CD4-positive, alpha-beta T cell treated with Interleukin-17A for 4 hours (primary cell): ENCODE measurements at regions not wholly inside any gene's neighbourhood (a gene's known extent, or its start where the extent isn't known, plus 50 kb on each side); places are given as distances from the start of the nearest gene placed in this dataset.
A peak's percentile ranks its signal among the peaks of the same experiment; 100 is the strongest.
"Not testable (repeated sequence)": the region's sequence is repeated elsewhere in the genome, so short reads cannot be mapped to it uniquely, and the experiment has no call there.

Source experiments
- DNase-seq: peaks from one replicate; pipeline ENCODE4 v3.0.0-alpha.2; 2020; ENCODE audit warnings: mixed read lengths

- DNase-seq, result no peak
Measured at GRCh38 chr6:144897441-144897921, 612.3 kb downstream of the UTRN start.

GRCh38 chr6:144898052-144898689 lies 613.0 kb downstream of the UTRN start:
- no peak for DNase-seq

GRCh38 chr6:144898741-144899140 lies 613.6 kb downstream of the UTRN start:
- DNase-seq, result no peak

GRCh38 chr6:144899161-144899560 lies 614.0 kb downstream of the UTRN start:
- DNase-seq, result no peak

GRCh38 chr6:144901412-144901811 lies 616.3 kb downstream of the UTRN start:
- DNase-seq, result no peak

GRCh38 chr6:144908004-144908403 lies 622.9 kb downstream of the UTRN start:
- no peak for DNase-seq

- DNase-seq, result no peak
Measured at GRCh38 chr6:144909753-144910285, 624.7 kb downstream of the UTRN start.

- DNase-seq, result no peak
Measured at GRCh38 chr6:144911322-144911721, 626.2 kb downstream of the UTRN start.

- DNase-seq, result no peak
Measured at GRCh38 chr6:144912474-144912873, 627.3 kb downstream of the UTRN start.

- DNase-seq, result no peak
Measured at GRCh38 chr6:144918073-144918472, 632.9 kb downstream of the UTRN start.

- DNase-seq, result no peak
Measured at GRCh38 chr6:144919560-144919959, 634.4 kb downstream of the UTRN start.

GRCh38 chr6:144920391-144920961 lies 635.3 kb downstream of the UTRN start:
- no peak for DNase-seq

GRCh38 chr6:144921206-144921975 lies 636.3 kb downstream of the UTRN start:
- DNase-seq, result no peak

- DNase-seq, result no peak
Measured at GRCh38 chr6:144922120-144922722, 637.1 kb downstream of the UTRN start.

GRCh38 chr6:144922771-144923490 lies 637.8 kb downstream of the UTRN start:
- not testable (repeated sequence) for DNase-seq

GRCh38 chr6:144923491-144923787 lies 638.3 kb downstream of the UTRN start:
- DNase-seq, result not testable (repeated sequence)

- no peak for DNase-seq
Measured at GRCh38 chr6:144928847-144929246, 643.7 kb downstream of the UTRN start.

- DNase-seq, result no peak
Measured at GRCh38 chr6:144929262-144929661, 644.1 kb downstream of the UTRN start.

GRCh38 chr6:144931172-144932035 lies 646.3 kb downstream of the UTRN start:
- peak; percentile 23 for DNase-seq

- no peak for DNase-seq
Measured at GRCh38 chr6:144932621-144933020, 647.5 kb downstream of the UTRN start.

- DNase-seq, result no peak
Measured at GRCh38 chr6:144935181-144935580, 650.0 kb downstream of the UTRN start.

- no peak for DNase-seq
Measured at GRCh38 chr6:144935661-144936060, 650.5 kb downstream of the UTRN start.
